GM19023 (cell line): ENCODE measurements at regions not wholly inside any gene's neighbourhood (a gene's known extent, or its start where the extent isn't known, plus 50 kb on each side); places are given as distances from the start of the nearest gene placed in this dataset.
"Not testable (repeated sequence)": the region's sequence is repeated elsewhere in the genome, so short reads cannot be mapped to it uniquely, and the experiment has no call there.

Source experiments
- ATAC-seq: cut with Tn5 transposase; IDR thresholded peaks from one replicate; pipeline ENCODE4 v1.9.1; 2021; ENCODE audit warnings: mild to moderate bottlenecking, moderate library complexity; ENCODE audit not compliant: unreplicated experiment

DNA sequence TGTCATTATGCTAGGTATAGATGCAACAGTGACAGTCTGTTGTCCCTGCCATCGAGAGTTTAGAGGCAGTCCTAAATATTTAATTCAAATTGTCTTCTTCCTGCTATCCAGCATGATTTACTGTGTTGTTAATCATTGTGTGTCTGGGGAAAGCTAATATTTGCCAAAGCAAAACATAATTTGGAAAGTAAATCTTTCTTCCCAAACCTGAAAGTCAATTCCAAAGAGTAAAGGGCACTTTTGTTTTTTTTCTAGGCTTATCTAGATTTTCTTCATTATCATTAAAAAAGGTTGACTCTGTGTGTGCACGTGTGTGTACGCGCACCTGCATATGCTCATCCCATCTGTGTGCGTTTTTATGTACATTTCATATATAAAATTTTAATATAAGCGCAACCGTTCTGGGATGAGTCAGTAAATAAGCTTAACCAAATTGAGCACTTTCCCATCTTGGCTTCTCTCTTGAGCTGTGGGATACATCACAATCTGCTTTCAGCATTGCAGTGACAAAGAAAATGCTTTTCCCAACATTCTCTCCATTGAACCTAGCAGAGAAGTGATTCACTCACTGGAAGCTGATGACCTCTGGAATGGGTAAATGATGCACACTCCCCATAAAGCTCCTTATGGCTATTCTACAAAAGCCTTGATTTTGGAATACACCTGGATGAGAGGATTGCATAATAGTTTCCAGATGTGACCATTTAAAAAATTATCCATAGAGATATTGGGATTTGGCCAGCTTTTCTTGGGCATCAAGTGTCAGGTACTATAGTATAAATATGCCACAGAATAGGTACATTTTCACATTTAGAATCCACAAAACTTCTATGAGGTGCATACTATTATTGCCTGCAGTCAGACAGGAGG is 488.4 kb downstream of the ADCYAP1 start:
- ATAC-seq, result no peak

DNA sequence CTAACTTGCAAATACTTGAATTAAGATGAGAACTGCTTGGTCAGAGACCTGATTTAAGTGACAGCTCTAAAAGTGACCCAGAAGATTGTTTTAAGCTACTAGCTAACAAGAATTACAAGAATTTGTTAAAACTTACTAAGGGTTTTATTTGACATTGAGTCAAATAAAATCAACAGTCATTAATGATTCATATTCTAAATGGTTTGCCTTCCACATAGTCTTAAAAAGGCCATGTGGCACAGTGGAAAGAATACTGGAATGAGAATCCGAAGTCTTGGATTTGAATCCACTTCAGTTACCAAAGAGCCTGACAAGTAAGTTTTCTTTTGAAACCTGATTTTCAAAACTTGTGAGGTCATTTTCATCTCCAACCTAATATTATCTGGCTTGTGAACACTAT is 489.3 kb downstream of the ADCYAP1 start:
- ATAC-seq, result no peak

DNA sequence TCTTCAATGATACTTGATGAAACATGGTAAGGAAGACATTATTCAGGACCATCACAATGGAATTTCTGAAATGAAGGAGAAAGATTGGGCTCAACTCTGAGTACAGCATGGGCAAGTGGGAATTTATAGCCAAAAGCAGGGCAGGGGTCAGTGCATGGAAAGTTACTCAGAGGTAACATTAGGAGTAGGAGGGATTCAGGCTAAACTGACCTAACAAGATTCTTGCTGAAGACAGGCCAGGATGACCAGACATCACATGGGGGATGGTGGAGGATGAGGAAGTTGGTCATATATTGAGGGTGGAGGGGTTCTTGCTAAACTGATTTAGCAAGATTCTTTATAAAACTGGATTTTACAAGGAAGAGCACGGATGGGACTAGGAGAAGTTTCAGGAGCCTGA is 489.8 kb downstream of the ADCYAP1 start:
- no peak for ATAC-seq

DNA sequence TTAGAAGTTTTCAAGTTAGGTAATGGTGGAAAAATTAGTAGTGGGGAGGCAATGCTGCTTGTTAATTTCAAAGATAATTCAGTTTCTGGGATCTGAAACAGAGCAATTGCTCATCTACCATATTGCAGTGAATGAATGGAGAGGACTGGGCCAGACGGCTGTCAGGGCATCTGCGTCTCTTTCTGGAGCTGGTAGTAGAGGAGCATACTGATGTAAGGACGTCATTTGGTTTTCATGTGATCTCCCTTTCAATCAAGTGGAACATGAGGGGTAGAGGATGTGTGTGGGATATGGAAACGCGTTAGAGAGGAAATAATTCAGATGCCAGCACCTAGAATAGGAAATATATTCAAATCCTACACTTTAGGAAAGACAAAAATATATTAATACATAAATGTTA is 490.3 kb downstream of the ADCYAP1 start:
- ATAC-seq, result no peak

DNA sequence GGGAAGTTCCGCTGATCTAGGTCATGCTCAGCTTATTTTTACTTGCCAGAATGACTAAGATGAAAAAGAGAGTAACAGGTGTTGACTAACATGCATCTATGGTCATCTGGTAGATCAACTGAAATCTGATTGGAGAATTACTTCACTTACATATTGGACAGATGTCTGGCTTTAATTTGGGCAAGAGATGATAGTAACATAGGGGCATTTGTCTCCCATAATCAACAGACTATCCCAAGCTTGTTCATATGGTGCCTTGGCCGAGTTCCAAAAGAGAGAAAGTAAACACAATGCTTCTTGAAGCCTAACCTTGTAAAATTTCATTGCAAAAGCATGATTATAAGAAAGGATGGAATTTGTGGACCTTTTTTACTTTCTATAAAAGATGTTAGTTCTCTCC is 503.7 kb downstream of the ADCYAP1 start:
- no peak for ATAC-seq

DNA sequence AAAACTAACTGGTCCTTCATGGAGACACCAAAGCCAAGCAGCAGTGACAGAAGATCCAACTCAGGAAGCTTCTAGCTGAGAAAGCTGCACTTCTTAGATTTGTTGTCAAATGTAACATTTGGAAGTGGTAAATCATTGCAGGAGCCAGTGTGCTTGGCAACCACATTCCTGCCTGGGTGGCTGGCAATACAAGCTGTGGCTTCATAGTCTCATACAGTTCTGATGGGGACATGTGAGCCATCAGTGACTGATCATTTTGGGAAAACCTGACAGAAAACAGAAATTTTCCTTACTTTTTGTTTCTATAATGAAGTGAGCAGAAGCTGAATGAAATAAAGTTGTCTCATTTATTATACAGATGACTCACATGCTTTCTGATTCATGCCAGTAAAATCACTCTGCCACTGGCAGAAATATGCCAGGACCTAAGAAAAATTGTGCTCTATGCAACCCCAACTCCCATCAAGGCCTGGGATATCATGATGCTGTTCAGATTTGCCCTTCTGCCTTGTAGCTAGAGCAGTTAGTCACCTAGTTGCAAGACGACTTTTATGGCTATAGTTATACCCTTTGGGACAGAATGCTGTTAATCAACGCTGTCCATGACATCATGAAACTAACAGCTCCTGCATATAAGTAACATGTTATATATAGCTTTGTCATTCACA is 508.1 kb downstream of the ADCYAP1 start:
- ATAC-seq, result no peak

DNA sequence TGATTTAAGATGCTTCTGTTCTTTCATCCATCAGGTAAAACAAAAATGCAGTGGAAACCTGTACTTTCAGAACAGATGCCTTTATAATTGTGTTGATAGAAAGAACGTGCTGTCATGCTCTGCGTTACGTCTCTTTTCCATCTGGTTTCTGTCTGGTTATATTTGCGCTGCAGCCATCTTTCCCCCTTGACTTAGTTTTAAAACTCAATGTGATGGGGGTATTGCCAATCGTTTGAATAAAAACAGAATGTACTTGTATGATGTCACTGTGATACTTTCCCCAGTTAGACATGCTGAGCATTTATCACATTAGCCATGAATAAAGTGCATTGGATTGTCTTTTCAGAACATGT is 508.6 kb downstream of the ADCYAP1 start:
- ATAC-seq, result no peak

DNA sequence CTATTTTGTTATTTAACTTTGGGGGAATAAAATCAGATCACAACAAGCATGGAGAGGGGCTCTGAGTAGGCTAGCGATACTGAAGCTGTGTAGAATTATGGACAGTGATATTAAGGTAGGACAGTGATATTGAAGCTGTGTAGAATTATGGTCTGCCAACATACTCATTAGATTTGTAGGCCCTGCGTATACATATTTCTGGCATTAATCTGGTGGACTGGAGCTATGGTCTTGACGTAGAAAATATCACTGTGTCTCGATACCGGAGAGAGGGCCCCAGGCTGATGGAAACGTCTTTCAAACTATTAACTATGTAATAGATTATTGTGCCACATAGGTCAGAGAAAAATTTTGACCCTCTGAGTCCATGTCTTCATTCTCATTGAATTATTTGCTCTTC is 511.4 kb downstream of the ADCYAP1 start:
- no peak for ATAC-seq

DNA sequence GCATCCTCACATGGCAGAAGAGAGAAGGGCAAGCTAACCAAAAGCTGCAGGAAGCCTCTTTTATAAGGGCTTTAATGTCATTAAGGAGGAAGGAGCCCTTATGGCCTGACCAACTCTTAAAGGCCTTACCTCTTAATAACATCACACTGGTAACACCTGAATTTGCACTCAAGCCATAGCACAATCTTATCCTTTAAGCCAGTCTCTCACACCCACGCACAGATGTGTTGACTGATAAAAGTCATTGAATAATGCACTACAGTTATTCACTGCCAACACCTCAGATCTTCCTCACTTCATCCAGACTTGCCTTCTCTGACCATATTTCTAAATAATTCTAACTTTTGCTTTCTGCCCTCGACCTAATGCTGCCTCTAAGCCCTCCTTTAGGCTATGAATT is 516.8 kb downstream of the ADCYAP1 start:
- ATAC-seq, result no peak

DNA sequence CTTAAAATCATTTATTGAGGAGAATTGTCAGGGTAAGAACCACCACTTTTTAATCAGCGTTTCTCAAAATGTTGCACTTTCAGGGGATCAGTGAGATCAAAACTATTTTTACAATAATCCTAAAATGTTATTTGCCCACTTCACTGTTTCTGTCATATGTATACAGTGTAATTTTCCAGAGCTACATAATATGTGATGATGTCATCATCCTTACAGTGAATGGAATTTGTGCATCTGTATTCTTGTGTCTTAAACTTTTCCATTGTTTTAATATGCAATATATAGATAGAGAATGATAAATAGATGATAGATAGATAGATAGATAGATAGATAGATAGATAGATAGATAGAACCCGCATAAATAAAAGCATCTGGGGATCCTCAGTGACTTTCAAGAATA is 518.0 kb downstream of the ADCYAP1 start:
- ATAC-seq, result no peak

DNA sequence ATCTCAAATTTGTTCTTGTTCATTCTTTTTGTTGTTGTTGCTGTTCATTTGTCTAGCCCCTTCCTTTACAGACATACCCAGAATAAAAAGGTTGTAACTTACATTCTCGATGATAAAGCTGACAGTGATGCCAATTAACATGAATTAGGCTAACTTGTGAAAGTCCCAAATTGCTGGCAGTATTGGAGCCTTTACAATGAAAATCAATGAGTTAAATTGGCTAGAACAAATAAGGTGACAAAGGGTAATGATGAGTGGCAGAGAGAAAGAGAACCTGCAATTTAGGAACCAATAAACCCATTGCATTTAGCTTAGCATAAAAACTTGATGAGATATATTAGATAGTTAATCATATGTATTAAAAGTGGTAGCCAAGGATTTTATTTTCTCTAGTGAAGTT is 521.0 kb downstream of the ADCYAP1 start:
- ATAC-seq, result no peak

DNA sequence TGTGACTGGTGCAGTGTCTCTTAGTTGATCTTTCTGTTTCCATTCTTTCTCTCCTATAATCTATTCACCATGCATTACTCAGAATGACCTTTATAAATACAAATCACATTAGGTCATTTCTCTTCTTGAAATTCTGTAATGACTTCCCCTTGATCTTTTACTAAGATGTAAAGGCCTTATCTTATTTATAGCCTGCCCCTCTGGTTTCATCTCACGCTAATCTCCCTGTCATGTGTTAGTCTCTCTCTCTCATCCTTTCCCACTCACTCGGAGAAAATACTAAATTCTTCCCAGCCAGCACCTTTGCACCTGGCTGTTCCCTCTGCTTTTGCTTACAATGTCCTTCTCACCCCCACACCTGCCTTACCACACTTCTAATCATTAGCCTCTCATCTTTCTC is 530.8 kb downstream of the ADCYAP1 start:
- ATAC-seq, result no peak

DNA sequence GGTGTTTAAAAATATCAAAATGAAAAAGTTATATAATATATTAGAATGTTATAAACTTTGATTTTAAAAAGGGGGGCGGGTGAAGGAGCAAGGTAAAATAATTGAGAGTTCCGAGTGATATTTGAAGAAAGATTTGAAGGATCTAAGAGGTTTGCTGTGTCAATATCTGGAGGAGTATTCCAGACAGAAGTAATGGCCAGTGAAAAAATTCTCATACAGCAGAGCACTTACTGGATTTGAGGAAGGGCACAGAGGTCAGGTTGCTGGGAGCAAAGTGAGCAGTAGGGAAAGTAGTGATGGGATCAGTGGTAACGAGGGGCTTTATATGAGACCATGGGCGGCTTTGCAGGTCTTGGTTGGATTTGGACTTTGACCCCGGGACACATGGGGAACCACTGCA is 531.5 kb downstream of the ADCYAP1 start:
- ATAC-seq, result no peak

DNA sequence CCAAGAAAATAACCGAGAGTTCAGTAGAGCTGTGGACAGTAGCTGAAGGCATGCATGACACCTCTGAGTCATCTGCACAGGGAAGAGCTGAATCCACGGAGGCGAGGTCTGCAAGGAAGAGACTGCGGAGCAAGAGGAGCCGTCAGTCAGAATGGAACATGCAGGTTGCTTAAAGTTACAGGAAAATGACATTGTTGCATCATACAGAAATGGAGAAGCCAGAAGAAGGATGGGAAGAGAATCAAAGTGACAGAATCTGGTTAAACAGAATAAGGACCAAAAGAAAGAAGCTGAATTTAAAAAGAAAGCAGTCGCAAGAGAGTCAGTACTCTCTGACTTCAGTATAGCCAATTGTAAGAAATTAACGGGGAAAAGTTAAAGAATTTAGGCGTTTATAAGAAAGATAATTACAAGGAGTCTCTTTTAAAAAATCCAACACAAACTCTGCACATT is 533.8 kb downstream of the ADCYAP1 start:
- no peak for ATAC-seq

DNA sequence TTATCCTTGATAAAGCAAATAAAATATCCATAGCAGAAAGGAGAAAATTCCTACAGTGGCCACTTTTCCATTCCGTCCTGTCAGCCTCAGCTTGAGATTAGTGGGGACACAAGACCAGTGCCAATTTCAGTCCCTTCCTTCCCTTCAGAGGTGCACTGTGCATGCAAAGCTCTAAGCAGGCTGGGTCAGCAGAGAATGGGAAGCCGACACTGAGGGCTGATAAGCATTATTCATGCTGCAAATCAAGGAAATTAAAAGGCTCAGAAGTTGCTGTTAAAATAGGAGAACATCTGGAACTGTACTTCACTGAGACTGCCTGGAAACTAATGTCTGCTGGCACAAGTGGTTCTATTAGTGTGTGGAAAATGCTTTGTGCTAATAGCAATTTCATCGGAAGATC is 534.3 kb downstream of the ADCYAP1 start:
- ATAC-seq, result no peak

DNA sequence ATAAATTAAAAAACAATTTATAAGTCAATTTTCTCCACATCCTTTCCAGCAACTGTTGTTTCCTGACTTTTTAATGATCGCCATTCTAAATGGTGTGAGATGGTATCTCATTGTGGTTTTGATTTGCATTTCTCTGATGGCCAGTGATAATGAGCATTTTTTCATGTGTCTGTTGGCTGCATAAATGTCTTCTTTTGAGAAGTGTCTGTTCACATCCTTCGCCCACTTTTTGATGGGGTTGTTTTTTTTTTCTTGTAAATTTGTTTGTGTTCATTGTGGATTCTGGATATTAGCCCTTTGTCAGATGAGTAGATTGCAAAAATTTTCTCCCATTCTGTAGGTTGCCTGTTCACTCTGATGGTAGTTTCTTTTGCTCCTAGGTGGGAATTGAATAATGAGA is 539.4 kb downstream of the ADCYAP1 start:
- not testable (repeated sequence) for ATAC-seq

DNA sequence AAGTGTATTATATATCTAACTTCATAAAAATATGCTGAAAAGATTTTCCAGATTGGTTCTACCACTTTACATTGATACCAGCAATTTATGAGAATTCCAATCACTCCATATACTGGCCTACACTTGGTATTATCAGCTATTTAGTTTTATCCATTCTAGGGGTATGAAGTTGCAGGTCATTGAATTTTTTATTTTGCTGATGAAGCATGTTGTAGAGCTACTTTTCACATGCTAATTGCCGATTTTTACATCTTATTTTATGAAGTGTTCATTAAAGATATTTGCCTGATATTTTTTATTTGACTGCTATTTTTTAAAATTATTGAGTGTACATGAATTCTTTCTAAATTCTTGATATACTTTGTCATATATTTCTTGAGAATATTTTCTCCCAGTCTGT is 542.1 kb downstream of the ADCYAP1 start:
- ATAC-seq, result no peak

DNA sequence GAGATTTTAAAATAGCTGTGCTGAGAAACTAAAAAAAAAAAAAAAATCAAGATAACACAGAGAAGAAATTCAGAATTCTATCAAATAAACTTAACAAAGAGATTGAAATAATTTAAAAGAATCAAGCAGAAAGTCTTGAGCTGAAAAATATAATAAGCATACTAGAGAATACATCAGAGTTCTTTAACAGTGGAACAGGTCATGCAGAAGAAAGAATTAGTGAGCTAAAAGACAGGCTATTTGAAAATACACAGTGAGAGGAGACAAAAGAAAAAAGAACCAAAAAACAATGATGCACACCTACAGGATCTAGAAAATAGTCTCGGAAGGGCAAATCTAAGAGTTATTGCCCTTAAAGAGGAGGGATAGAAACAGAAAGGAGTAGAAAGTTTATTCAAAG is 548.1 kb downstream of the ADCYAP1 start:
- no peak for ATAC-seq

DNA sequence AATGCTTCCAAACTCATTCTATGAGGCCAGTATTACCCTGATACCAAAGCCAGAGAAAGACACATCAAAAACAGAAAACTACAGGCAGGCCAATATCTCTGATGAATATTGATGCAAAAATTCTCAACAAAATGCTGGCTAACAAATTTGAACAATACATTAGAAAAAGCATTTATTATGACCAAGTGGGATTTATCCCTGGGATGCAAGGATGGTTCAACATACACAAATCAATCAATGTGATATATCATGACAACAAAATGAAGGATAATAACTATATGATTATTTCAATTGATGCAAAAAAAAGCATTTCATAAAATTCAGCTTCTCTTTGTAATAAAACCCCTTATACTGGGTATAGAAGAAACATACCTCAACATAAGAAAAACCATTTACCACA is 550.9 kb downstream of the ADCYAP1 start:
- ATAC-seq, result no peak

DNA sequence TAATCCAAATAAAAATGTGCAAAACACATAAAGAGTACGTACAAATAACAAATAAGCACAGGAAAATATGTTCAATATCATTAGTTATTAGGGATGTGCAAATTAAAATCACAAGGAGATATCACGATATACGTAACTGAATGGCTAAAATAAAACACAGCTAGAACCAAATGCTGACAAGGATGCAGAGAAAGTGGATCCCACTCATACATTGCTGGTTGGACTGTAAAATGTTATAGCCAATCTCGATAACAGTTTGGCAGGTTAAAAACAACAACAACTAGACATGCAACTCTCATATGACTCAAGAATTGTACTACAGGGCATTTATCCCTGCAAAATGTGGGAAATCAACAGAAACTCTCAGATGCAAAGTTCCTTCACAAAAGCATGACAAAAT is 553.9 kb downstream of the ADCYAP1 start:
- no peak for ATAC-seq

DNA sequence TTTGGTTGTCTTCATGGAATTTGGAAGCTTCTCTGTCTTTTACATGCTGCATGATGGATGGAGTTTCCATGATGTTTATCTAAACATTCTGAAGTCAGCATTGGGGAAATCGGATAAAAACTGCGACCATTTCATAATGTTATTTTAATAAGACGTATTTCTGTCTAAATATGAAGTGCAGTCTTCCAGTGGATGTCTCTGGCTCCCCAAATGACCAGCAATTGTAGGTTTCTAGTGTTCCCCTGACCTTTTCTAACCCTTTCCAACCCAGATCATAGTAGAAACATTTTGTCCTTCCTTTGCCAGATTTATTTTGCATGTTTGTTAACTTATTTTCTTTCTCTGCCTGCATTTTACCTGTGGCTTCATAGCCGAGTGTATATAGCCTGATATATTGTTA is 559.3 kb downstream of the ADCYAP1 start:
- ATAC-seq, result no peak

DNA sequence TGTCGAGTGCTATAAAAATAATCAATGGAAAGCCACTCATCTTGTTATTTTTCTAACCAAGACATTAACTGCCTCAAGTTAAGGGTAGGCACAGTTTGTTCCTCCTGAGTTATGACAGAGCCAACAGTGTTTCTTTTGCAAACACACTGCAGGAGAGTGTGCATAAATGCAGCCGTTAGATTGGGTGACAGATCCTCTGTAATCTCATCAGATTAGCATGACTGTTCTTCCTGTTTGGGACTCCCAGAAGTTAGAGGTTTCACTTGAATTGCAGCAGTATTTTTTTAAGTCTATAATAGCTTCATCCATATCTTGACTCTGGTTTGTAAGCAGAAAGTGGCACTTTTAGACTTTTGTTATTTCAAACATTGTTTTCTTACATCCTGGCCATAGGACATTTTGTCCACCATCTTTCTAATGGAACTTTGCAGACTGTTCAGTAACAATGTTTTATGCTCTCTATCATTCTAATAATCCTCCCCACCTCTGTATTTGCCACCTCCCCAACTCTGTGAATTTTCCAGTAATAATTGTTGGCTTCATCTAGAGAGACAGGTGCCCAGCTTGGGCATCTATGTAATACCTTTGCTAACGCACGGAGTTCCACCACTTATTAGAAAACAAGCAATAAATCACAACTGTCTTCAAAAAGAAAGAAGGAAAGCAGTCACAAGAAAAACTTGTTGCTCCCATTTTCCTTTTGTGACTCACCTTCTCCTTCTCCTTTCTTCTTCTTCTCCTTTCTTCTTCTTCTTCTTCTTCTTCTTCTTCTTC is 560.0 kb downstream of the ADCYAP1 start:
- no peak for ATAC-seq
